Esophagus (tissue), 2 donors: ENCODE measurements at regions not wholly inside any gene's neighbourhood (a gene's known extent, or its start where the extent isn't known, plus 50 kb on each side); places are given as distances from the start of the nearest gene placed in this dataset.

Experiments used
- H3K27ac ChIP-seq, 2 donors: one replicate each; pipeline ENCODE4 v1.5.1; 2013; ENCODE audit warnings: low read depth in 2 of 2, mild to moderate bottlenecking in 2 of 2, inconsistent platforms in 1 of 2, low read length in 1 of 2, moderate library complexity in 1 of 2
- H3K27me3 ChIP-seq, 2 donors: one replicate each; pipeline ENCODE4 v1.6.1; 2013; ENCODE audit warnings: low read length in 2 of 2, control low read depth in 1 of 2, mild to moderate bottlenecking in 1 of 2; ENCODE audit not compliant: insufficient read depth in 2 of 2, control insufficient read depth in 1 of 2
- H3K36me3 ChIP-seq, 2 donors: one replicate each; pipeline ENCODE4 v1.6.1; 2013; ENCODE audit warnings: low read length in 1 of 2; ENCODE audit not compliant: control insufficient read depth in 2 of 2, insufficient read depth in 2 of 2
- H3K4me1 ChIP-seq, 2 donors: one replicate each; pipeline ENCODE4 v1.6.1; 2013; ENCODE audit warnings: low read length in 1 of 2; ENCODE audit not compliant: control insufficient read depth in 2 of 2, insufficient read depth in 2 of 2
- H3K4me3 ChIP-seq, 2 donors: one replicate each; pipeline ENCODE4 v1.5.1; 2013; ENCODE audit warnings: low read length in 2 of 2, mild to moderate bottlenecking in 2 of 2, low read depth in 1 of 2, moderate library complexity in 1 of 2
- H3K9me3 ChIP-seq, 2 donors: one replicate each; pipeline ENCODE4 v1.6.1; 2013; ENCODE audit warnings: mild to moderate bottlenecking in 2 of 2, low read depth in 1 of 2, low read length in 1 of 2, moderate library complexity in 1 of 2; ENCODE audit not compliant: control insufficient read depth in 2 of 2, insufficient read depth in 1 of 2
- WGBS, 2 donors: extraction: QIAGEN DNeasy Blood & Tissue Kit; methylation state at CpG; one replicate each; pipeline ENCODE4 v1.1.7; 2013; 5-methylcytosine and 5-hydroxymethylcytosine counted together
- donor health status: healthy with polysubstance abuse.
- donor health status: Bipolar disorder and iron deficiency.

DNA sequence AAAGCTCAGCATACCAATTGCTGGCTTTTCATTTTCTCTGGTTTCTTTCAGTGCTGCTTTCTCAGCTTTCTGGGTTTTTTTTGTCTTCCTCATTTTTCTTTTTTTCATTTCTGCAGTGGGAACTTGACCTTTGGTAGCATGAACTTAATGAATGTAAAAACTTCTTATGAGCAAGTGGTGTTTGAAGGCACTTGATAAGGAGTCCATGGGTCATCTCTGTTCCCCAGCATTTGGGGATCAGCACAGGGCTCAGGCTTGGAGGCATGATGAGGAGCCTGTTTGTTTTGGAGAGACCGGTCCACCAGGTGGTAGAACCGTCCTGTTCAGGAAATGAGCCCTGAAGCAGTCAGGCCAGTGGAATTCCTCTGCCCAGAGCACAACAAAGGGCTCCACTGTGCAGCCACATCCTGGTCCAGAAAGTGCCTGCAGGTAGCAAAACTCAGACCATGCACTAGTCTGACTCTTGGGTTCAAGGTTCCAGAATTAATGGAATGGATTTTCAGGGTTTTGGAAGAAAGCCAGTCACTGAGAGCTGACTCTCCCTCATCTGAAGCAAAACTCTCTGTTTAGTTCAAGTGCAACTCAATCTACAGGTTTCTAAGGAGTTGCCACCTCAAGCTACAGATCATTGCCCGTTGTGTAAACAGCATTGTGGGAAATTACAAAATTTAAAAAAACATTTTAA, 52.3 kb upstream of the ADGRF1 start:
- Histone ChIP-seq H3K9me3 (no peaks in the 10 kb centered on the region), H3K4me3 (no peak overlapping the region), H3K36me3 (no peaks in the 10 kb centered on the region), H3K4me1 (peaks cover 0 to 2% of the 10 kb centered on the region in 2 donors), H3K27me3 (no peaks in the 10 kb centered on the region), H3K27ac (no peak overlapping the region)
- WGBS, 2 donors, result 60 to 66% methylated on average over 3 of the region's 3 CpGs

DNA sequence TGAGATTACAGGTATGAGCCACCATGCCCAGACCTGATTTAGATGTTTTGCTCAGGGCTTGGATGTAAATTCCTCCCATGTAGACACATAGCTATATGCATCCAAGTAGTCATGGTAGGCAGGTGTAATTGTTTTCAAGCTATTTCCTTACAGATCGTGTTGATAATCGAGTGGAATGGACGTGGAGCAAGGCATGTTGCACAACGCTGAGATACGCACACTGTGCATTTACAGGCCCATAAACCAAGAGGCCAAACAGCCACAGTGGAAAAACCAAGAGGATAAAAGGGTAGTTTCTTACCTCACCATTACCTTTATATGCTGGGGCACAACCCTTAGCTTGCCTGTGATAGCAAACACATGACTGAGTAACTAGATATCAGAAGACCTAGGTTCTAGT, 51.0 kb upstream of the ADGRF1 start:
- Histone ChIP-seq H3K4me1 (peaks cover 0 to 2% of the 10 kb centered on the region in 2 donors), H3K27me3 (no peaks in the 10 kb centered on the region), H3K4me3 (no peak overlapping the region), H3K36me3 (no peaks in the 10 kb centered on the region), H3K27ac (no peak overlapping the region), H3K9me3 (no peaks in the 10 kb centered on the region)
- 83 to 94% methylated on average over 5 of the region's 5 CpGs for WGBS, 2 donors

DNA sequence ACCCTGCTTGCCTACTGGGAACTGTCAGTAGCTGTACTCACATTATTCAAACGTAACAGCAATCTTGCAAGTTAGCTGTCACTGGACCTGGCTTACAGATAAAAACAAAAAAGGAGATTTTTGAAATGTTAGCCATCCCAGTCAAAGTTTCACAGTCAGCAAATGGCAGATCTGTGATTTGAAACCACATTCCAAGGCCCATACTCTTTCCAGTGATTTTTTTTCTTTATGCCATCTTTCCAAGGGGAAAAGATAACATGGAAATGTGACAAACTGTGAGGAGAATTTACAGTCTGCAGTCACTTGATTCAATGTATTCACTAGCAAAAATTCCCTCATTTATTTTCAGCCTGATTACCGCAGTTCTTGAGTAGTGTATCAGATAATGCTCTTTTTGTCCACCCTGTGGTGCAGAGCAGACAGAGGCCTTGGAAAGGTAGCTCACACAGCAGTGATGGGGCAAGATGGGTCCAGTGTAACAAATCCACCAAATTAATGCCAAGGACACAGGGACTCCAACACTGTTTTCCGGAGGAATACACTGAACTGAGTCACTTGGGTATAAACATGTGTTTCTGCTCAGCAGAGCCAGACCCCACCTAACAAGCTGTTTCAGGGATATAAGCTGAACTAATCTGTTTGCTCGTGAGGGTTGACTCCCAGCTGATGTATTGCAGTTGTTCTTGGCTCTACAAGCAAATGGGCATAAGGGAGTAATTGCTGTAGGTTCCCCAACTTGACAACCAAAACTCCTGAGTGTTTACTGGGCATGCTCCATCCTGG, 49.9 kb upstream of the ADGRF1 start:
- Histone ChIP-seq H3K9me3 (no peaks in the 10 kb centered on the region), H3K4me3 (no peak overlapping the region), H3K27ac (no peak overlapping the region), H3K27me3 (no peaks in the 10 kb centered on the region), H3K4me1 (peaks cover 0 to 2% of the 10 kb centered on the region in 2 donors), H3K36me3 (no peaks in the 10 kb centered on the region)
- 64 to 65% methylated on average over 4 of the region's 4 CpGs for WGBS, 2 donors
